SU-DHL-6 (cell line): ENCODE measurements at regions not wholly inside any gene's neighbourhood (a gene's known extent, or its start where the extent isn't known, plus 50 kb on each side); places are given as distances from the start of the nearest gene placed in this dataset.
"Not testable (repeated sequence)": the region's sequence is repeated elsewhere in the genome, so short reads cannot be mapped to it uniquely, and the experiment has no call there.

ENCODE experiments used
- H2AFZ ChIP-seq: fragments of 200-600 bp; sonication (generic); 2 replicates; pipeline ENCODE4 v1.6.1; 2014; ENCODE audit warnings: low read depth, mild to moderate bottlenecking, moderate library complexity, mixed read lengths, antibody characterized with exemption, low read length; ENCODE audit not compliant: severe bottlenecking
- H3F3A ChIP-seq: fragments of 200-600 bp; shearing (Covaris generic); 2 replicates; pipeline ENCODE4 v1.6.0; 2016; ENCODE audit warnings: antibody characterized with exemption, mild to moderate bottlenecking; ENCODE audit not compliant: insufficient read depth
- H3K27ac ChIP-seq: fragments of 200-600 bp; sonication (generic); 2 replicates; pipeline ENCODE4 v1.5.1; 2016; ENCODE audit warnings: low read depth, mild to moderate bottlenecking, low read length, moderate library complexity, mixed read lengths
- H3K27me3 ChIP-seq: fragments of 200-600 bp; sonication (generic), shearing (Covaris generic); 2 replicates; pipeline ENCODE4 v1.6.0; 2014; ENCODE audit warnings: mild to moderate bottlenecking, low read length
- H3K36me3 ChIP-seq: fragments of 200-600 bp; sonication (generic); 2 replicates; pipeline ENCODE4 v1.6.1; 2014; ENCODE audit warnings: mild to moderate bottlenecking, low read length, mixed read lengths
- H3K4me2 ChIP-seq: fragments of 300-600, 200-600 bp; shearing (Covaris generic), sonication (generic); 2 replicates; pipeline ENCODE4 v1.6.0; 2014; ENCODE audit warnings: low read length, low read depth, mild to moderate bottlenecking; ENCODE audit not compliant: poor library complexity, severe bottlenecking
- H3K4me3 ChIP-seq: fragments of 200-600 bp; sonication (generic); 2 replicates; pipeline ENCODE4 v1.5.1; 2014; ENCODE audit warnings: antibody characterized with exemption, low read length, mild to moderate bottlenecking, mixed read lengths; ENCODE audit not compliant: insufficient read depth, poor library complexity, severe bottlenecking
- H3K79me2 ChIP-seq: fragments of 200-600 bp; sonication (generic); 2 replicates; pipeline ENCODE4 v1.6.1; 2014; ENCODE audit warnings: mild to moderate bottlenecking, low read length, moderate library complexity; ENCODE audit not compliant: insufficient read depth
- H3K9ac ChIP-seq: fragments of 200-600 bp; sonication (generic); 2 replicates; pipeline ENCODE4 v1.7.0; 2014; ENCODE audit warnings: mild to moderate bottlenecking, low read length
- H3K9me2 ChIP-seq: fragments of 200-600 bp; sonication (generic); replicated peaks from 2 replicates; pipeline ENCODE4 v1.6.1; 2014; ENCODE audit warnings: low read length; ENCODE audit not compliant: insufficient read depth
- H3K9me3 ChIP-seq: fragments of 200-600 bp; sonication (generic); 2 replicates; pipeline ENCODE4 v1.6.1; 2014; ENCODE audit warnings: low read length, mixed read lengths; ENCODE audit not compliant: insufficient read depth
- H4K20me1 ChIP-seq: fragments of 200-600 bp; sonication (generic); 2 replicates; pipeline ENCODE4 v1.6.1; 2014; ENCODE audit warnings: low read depth, mild to moderate bottlenecking, antibody characterized with exemption, low read length, moderate library complexity, mixed read lengths
- EZH2phosphoT487 ChIP-seq: fragments of 200-600 bp; sonication (generic), shearing (Covaris generic); conservative IDR thresholded peaks from 2 replicates; pipeline ENCODE4 v1.6.1; 2018; ENCODE audit warnings: mild to moderate bottlenecking, antibody characterized with exemption, low read length, moderate library complexity, mixed read lengths
- TF ChIP-seq, protein P1 (sequence below): fragments of 200-600 bp; sonication (generic); IDR thresholded peaks from one replicate; pipeline ENCODE4 v1.5.1; 2017; ENCODE audit warnings: antibody characterized with exemption, mild to moderate bottlenecking, low read length, moderate library complexity; ENCODE audit not compliant: insufficient read depth, poor library complexity, severe bottlenecking

DNA sequence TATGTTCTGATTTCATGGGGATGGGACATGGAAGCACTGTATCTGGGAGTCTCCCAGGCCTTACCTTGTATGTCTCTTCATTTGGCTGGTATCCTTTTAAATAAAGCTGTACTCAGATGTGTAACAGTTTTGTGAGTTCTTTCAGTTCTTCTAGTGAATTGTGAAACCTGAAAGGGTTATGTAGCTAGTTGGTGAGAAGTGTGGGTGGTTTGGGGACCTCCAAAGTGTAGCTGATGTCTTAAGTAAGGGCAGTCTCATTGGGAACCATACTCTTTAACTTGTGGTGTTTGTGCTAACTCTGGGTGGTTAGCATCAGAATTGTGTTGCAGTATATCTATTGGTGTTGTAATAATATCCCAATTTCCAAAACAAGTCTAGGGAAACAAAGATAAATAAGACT is 166.9 kb upstream of the CCNH start:
- H3K27ac ChIP-seq = no peak overlapping the region
- no peak overlapping the region for H3K9ac ChIP-seq
- H3K4me3 ChIP-seq = no peak overlapping the region
- no peaks in the 10 kb centered on the region for H3K9me2 ChIP-seq
- H3K36me3 ChIP-seq = no peaks in the 10 kb centered on the region
- H2AFZ ChIP-seq = no peak overlapping the region
- H3K9me3 ChIP-seq = no peaks in the 10 kb centered on the region
- TF ChIP-seq, protein P1, sequence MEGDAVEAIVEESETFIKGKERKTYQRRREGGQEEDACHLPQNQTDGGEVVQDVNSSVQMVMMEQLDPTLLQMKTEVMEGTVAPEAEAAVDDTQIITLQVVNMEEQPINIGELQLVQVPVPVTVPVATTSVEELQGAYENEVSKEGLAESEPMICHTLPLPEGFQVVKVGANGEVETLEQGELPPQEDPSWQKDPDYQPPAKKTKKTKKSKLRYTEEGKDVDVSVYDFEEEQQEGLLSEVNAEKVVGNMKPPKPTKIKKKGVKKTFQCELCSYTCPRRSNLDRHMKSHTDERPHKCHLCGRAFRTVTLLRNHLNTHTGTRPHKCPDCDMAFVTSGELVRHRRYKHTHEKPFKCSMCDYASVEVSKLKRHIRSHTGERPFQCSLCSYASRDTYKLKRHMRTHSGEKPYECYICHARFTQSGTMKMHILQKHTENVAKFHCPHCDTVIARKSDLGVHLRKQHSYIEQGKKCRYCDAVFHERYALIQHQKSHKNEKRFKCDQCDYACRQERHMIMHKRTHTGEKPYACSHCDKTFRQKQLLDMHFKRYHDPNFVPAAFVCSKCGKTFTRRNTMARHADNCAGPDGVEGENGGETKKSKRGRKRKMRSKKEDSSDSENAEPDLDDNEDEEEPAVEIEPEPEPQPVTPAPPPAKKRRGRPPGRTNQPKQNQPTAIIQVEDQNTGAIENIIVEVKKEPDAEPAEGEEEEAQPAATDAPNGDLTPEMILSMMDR = no peak
- no peak for TF ChIP-seq EZH2phosphoT487
- no peaks in the 10 kb centered on the region for H3K79me2 ChIP-seq
- H3F3A ChIP-seq = no peaks in the 10 kb centered on the region
- no peak overlapping the region for H3K4me2 ChIP-seq
- H4K20me1 ChIP-seq = no peaks in the 10 kb centered on the region
- no peaks in the 10 kb centered on the region for H3K27me3 ChIP-seq

DNA sequence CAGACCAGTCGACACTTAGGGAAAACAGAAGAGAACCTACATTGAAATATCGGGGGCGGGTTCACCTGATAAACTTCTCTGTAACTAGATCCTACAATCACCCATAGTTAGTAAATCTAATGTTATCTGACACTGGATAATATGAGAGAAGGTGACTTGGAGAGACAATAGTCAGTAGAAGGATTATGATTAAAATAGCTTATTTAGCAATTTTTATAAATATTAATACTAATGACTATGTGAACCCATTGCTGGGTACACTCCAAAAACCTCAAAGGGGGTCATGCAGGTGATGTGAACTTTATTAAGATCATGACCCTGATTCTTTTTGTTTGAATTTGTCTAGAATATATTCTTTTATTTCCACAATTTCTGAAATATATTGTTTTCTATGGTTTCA is 164.1 kb upstream of the CCNH start:
- no peaks in the 10 kb centered on the region for H3K36me3 ChIP-seq
- no peak overlapping the region for H3K9ac ChIP-seq
- no peak overlapping the region for H2AFZ ChIP-seq
- TF ChIP-seq EZH2phosphoT487 = no peak
- TF ChIP-seq, protein P1 = no peak
- no peaks in the 10 kb centered on the region for H3K27me3 ChIP-seq
- H3K4me3 ChIP-seq = no peak overlapping the region
- no peaks in the 10 kb centered on the region for H3K9me2 ChIP-seq
- H3K79me2 ChIP-seq = no peaks in the 10 kb centered on the region
- H3F3A ChIP-seq = no peaks in the 10 kb centered on the region
- H3K27ac ChIP-seq = no peak overlapping the region
- no peaks in the 10 kb centered on the region for H4K20me1 ChIP-seq
- no peaks in the 10 kb centered on the region for H3K9me3 ChIP-seq
- H3K4me2 ChIP-seq = no peak overlapping the region

DNA sequence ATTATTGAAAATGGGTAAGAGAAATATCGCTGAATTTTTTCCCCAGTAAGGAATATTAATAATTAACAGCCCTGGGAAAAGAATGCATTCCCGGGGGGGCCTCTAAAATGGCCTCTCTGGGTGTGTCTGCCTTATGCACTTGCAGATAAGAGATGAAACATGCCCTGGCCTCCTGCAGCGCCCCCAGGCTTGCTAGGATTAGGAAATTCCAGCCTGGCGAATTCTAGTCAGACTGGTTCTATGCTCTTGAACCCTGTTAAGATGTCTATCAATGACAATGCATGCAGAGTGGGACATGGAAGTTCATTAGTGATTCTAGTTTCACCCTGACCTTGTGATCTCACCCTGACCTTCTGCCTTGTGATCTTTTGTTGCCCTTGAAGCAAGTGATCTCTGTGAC is 163.6 kb upstream of the CCNH start:
- H3K9ac ChIP-seq = not testable (repeated sequence)

DNA sequence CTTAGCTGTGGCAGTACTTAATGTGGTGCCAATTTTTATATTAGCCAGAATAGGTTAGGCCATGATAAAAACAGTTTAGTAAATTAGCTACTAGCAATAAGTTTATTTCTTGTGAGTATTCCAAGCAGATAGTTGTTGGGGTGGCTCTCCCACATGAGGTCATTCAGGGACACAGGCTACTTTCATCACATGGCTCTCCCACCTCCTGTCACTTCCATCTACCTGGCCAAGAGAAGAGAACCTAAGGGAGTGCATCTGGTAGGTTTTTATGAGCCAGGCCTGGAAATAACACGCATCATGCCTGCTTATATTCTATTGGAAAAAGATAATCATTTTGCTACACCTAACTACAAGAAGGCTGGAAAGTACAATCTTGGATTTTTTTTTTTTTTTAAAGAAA is 161.4 kb upstream of the CCNH start:
- no peak overlapping the region for H3K9ac ChIP-seq
- TF ChIP-seq EZH2phosphoT487 = no peak
- TF ChIP-seq, protein P1 = no peak
- no peaks in the 10 kb centered on the region for H4K20me1 ChIP-seq
- H3K36me3 ChIP-seq = no peaks in the 10 kb centered on the region
- H3K4me3 ChIP-seq = no peak overlapping the region
- no peaks in the 10 kb centered on the region for H3F3A ChIP-seq
- no peak overlapping the region for H3K27ac ChIP-seq
- no peaks in the 10 kb centered on the region for H3K9me2 ChIP-seq
- H3K27me3 ChIP-seq = no peaks in the 10 kb centered on the region
- H3K4me2 ChIP-seq = no peak overlapping the region
- no peaks in the 10 kb centered on the region for H3K9me3 ChIP-seq
- H3K79me2 ChIP-seq = no peaks in the 10 kb centered on the region
- no peak overlapping the region for H2AFZ ChIP-seq

More for the DNA sequence above, 163.6 kb upstream of the CCNH start:
- H4K20me1 ChIP-seq, H3K4me2 ChIP-seq, H3K4me3 ChIP-seq, H3K27ac ChIP-seq, H3K9me2 ChIP-seq, H3K27me3 ChIP-seq, H2AFZ ChIP-seq, H3F3A ChIP-seq, H3K36me3 ChIP-seq, H3K9me3 ChIP-seq, H3K79me2 ChIP-seq: not testable (repeated sequence)
